ENCODE measurements at regions not wholly inside any gene's neighbourhood (a gene's known extent, or its start where the extent isn't known, plus 50 kb on each side); places are given as distances from the start of the nearest gene placed in this dataset.

- TF ChIP-seq BCL3 (IDR thresholded peaks at IDR 0.05; ENCODE audit: borderline replicate concordance, insufficient read depth, low read depth, low read length, poor library complexity, severe bottlenecking) = no peak
- TF ChIP-seq TBL1XR1 (IDR thresholded peaks at IDR 0.05; ENCODE audit: low read depth, low read length) = no peak
- TF ChIP-seq HSF1 (IDR thresholded peaks at IDR 0.05; ENCODE audit: low read depth, low read length) = no peak
- TF ChIP-seq RAD21 (IDR thresholded peaks at IDR 0.05; ENCODE audit: insufficient read depth, low read depth, low read length) = no peak
- TF ChIP-seq TARDBP (IDR thresholded peaks at IDR 0.05; ENCODE audit: borderline replicate concordance) = no peak
- TF ChIP-seq PAX5 (IDR thresholded peaks at IDR 0.05; ENCODE audit: borderline replicate concordance, low read depth, low read length) = no peak
- no peak for TF ChIP-seq IRF5 (IDR thresholded peaks at IDR 0.05; ENCODE audit: borderline replicate concordance)
Observed at GRCh38 chr5:133679534-133679933, 67.2 kb upstream of the FSTL4 start (continued).

- ATAC-seq (no peak), FAIRE-seq (no peak), DNase-seq (ENCODE audit: low read depth, low spot score) (no peak)
- CTCF ChIA-PET = no interaction called here
- Histone ChIP-seq H3K4me2 (ENCODE audit: control insufficient read depth, insufficient read depth) (no peak overlapping the region), H2AFZ (ENCODE audit: control insufficient read depth, low read depth, low read length) (no peak overlapping the region), H4K20me1 (ENCODE audit: control insufficient read depth, insufficient read depth) (no peaks in the 10 kb centered on the region), H3K9ac (ENCODE audit: control insufficient read depth, insufficient read depth, low read length) (no peak overlapping the region), H3K4me1 (ENCODE audit: control insufficient read depth, insufficient read depth, low read length) (no peaks in the 10 kb centered on the region), H3K36me3 (ENCODE audit: control insufficient read depth in 2 of 2, insufficient read depth in 2 of 2, low read length in 1 of 2) (no peaks in the 10 kb centered on the region), H3K27ac (ENCODE audit: control insufficient read depth, insufficient read depth) (no peak overlapping the region), H3K9me3 (replicated peaks; ENCODE audit: control insufficient read depth, insufficient read depth, low read length) (no peaks in the 10 kb centered on the region), H3K4me3 (no peak overlapping the region), H3K27me3 (replicated peaks in 1 of 2; ENCODE audit: control insufficient read depth in 2 of 2, insufficient read depth in 2 of 2, low read length in 1 of 2) (peaks cover 0 to 8% of the 10 kb centered on the region in 2 experiments; a peak in 2 of 4 replicates), H3K79me2 (ENCODE audit: control insufficient read depth, insufficient read depth, low read length) (no peaks in the 10 kb centered on the region)
- intact Hi-C loops (cut with micrococcal nuclease; ENCODE audit: unreplicated experiment) (no loop called here), in situ Hi-C loops (cut with MboI) (no loop called here)
- no TSS peak for BruUV-seq (replicated peaks)
- RAD21 ChIA-PET (ENCODE audit: unreplicated experiment) = no interaction called here
- TF ChIP-seq ZNF24 (IDR thresholded peaks at IDR 0.05) (no peak), PRDM15 (CRISPR knock-in tag; IDR thresholded peaks at IDR 0.05) (no peak), STAT1 (conservative IDR thresholded peaks at IDR 0.05) (no peak), POU2F2 (IDR thresholded peaks at IDR 0.05; ENCODE audit: borderline replicate concordance, low read depth, low read length) (no peak), HDGF (IDR thresholded peaks at IDR 0.05) (no peak), TARDBP (IDR thresholded peaks at IDR 0.05; ENCODE audit: borderline replicate concordance) (no peak), SRF (IDR thresholded peaks at IDR 0.05; ENCODE audit: low read depth in 2 of 2, low read length in 2 of 2) (no peak)
- POLR2A ChIA-PET = no interaction called here
- SMC1A ChIA-PET (ENCODE audit: uncharacterized antibody, unreplicated experiment) = no interaction called here
- 43% methylated on average over 13 of the region's 13 CpGs for WGBS (ENCODE audit: insufficient coverage, insufficient replicate concordance, low lambda C conversion rate, missing lambda C conversion rate)
Observed at GRCh38 chr5:133675376-133676154, 63.2 kb upstream of the FSTL4 start.
